DOHH2 (cell line): ENCODE measurements at regions not wholly inside any gene's neighbourhood (a gene's known extent, or its start where the extent isn't known, plus 50 kb on each side); places are given as distances from the start of the nearest gene placed in this dataset.

Experiments used
- H3F3A ChIP-seq: fragments of 200-600 bp; sonication (generic), shearing (Covaris generic); 2 replicates; pipeline ENCODE4 v1.6.0; 2016; ENCODE audit warnings: antibody characterized with exemption, mild to moderate bottlenecking; ENCODE audit not compliant: control insufficient read depth, insufficient read depth
- H3K27ac ChIP-seq: fragments of 200-600 bp; sonication (generic); 2 replicates; pipeline ENCODE4 v1.5.1; 2014; ENCODE audit warnings: low read depth, mild to moderate bottlenecking, low read length, moderate library complexity
- H3K27me3 ChIP-seq: fragments of 200-600 bp; sonication (generic); 2 replicates; pipeline ENCODE4 v1.6.1; 2014; ENCODE audit warnings: mild to moderate bottlenecking, low read length, mixed read lengths; ENCODE audit not compliant: control insufficient read depth
- H3K36me3 ChIP-seq: fragments of 200-600 bp; sonication (generic); 2 replicates; pipeline ENCODE4 v1.6.1; 2014; ENCODE audit warnings: mild to moderate bottlenecking, low read length, moderate library complexity, mixed read lengths; ENCODE audit not compliant: control insufficient read depth
- H3K4me1 ChIP-seq: fragments of 200-600 bp; sonication (generic); 2 replicates; pipeline ENCODE4 v1.6.1; 2014; ENCODE audit warnings: mild to moderate bottlenecking, low read length, mixed read lengths; ENCODE audit not compliant: control insufficient read depth
- H3K4me2 ChIP-seq: fragments of 200-600 bp; sonication (generic); 2 replicates; pipeline ENCODE4 v1.6.0; 2014; ENCODE audit warnings: mild to moderate bottlenecking, low read length, moderate library complexity
- H3K4me3 ChIP-seq: fragments of 200-600 bp; sonication (generic); 2 replicates; pipeline ENCODE4 v1.5.1; 2014; ENCODE audit warnings: mild to moderate bottlenecking, low read length, mixed read lengths
- H3K79me2 ChIP-seq: fragments of 200-600 bp; sonication (generic); 2 replicates; pipeline ENCODE4 v1.6.1; 2014; ENCODE audit warnings: mild to moderate bottlenecking, low read length, mixed read lengths; ENCODE audit not compliant: control insufficient read depth
- H3K9me2 ChIP-seq: fragments of 200-600 bp; sonication (generic); replicated peaks from 2 replicates; pipeline ENCODE4 v1.6.1; 2014; ENCODE audit warnings: mild to moderate bottlenecking, low read length, mixed read lengths; ENCODE audit not compliant: control insufficient read depth
- H3K9me3 ChIP-seq: fragments of 200-600 bp; sonication (generic); 2 replicates; pipeline ENCODE4 v1.6.1; 2014; ENCODE audit warnings: antibody characterized with exemption, low read length, mixed read lengths; ENCODE audit not compliant: control insufficient read depth, insufficient read depth
- H4K20me1 ChIP-seq: fragments of 200-600 bp; sonication (generic); 2 replicates; pipeline ENCODE4 v1.6.0; 2014; ENCODE audit warnings: low read depth, mild to moderate bottlenecking, antibody characterized with exemption, low read length, moderate library complexity; ENCODE audit not compliant: control insufficient read depth, insufficient read depth
- CTCF ChIP-seq: fragments of 200-600 bp; sonication (generic); IDR thresholded peaks from one replicate; pipeline ENCODE4 v1.5.1; 2014; ENCODE audit warnings: antibody characterized with exemption, mild to moderate bottlenecking, low read depth, low read length; ENCODE audit not compliant: poor library complexity, severe bottlenecking
- EZH2phosphoT487 ChIP-seq: fragments of 200-600 bp; sonication (generic); IDR thresholded peaks from 2 replicates; pipeline ENCODE4 v1.6.1; 2017; ENCODE audit warnings: borderline replicate concordance, mild to moderate bottlenecking, antibody characterized with exemption, low read length, moderate library complexity, mixed read lengths

GRCh38 chr5:144004146-144004545 lies 166.3 kb downstream of the YIPF5 start:
- H3K9me2 ChIP-seq = no peaks in the 10 kb centered on the region
- no peak overlapping the region for H3K4me2 ChIP-seq
- H3K36me3 ChIP-seq = no peaks in the 10 kb centered on the region
- no peaks in the 10 kb centered on the region for H3F3A ChIP-seq
- H3K27ac ChIP-seq = no peak overlapping the region
- H3K27me3 ChIP-seq = no peaks in the 10 kb centered on the region
- no peaks in the 10 kb centered on the region for H4K20me1 ChIP-seq
- no peaks in the 10 kb centered on the region for H3K79me2 ChIP-seq
- 0 out of 2 replicates have a peak, but pooled peaks cover 5% of the 10 kb centered on the region for H3K9me3 ChIP-seq
- TF ChIP-seq EZH2phosphoT487 (no peak), CTCF (no peak)
- H3K4me3 ChIP-seq = no peak overlapping the region
- peaks cover 3% of the 10 kb centered on the region; the same call in 1 of the 2 replicates for H3K4me1 ChIP-seq

GRCh38 chr5:144004751-144005150 lies 165.7 kb downstream of the YIPF5 start:
- Histone ChIP-seq H3K36me3 (no peaks in the 10 kb centered on the region), H3K9me2 (no peaks in the 10 kb centered on the region)
- TF ChIP-seq EZH2phosphoT487 (no peak), CTCF (no peak)

GRCh38 chr5:144009116-144009515 lies 161.3 kb downstream of the YIPF5 start:
- no peaks in the 10 kb centered on the region for H4K20me1 ChIP-seq

More at GRCh38 chr5:144004751-144005150, 165.7 kb downstream of the YIPF5 start:
- 0 out of 2 replicates have a peak, but pooled peaks cover 5% of the 10 kb centered on the region for H3K9me3 ChIP-seq
- no peak overlapping the region for H3K4me3 ChIP-seq
- peaks cover 3% of the 10 kb centered on the region; the same call in 1 of the 2 replicates for H3K4me1 ChIP-seq
- H3F3A ChIP-seq = no peaks in the 10 kb centered on the region
- no peaks in the 10 kb centered on the region for H4K20me1 ChIP-seq
- no peak overlapping the region for H3K4me2 ChIP-seq
- H3K79me2 ChIP-seq = no peaks in the 10 kb centered on the region
- no peaks in the 10 kb centered on the region for H3K27me3 ChIP-seq
- no peak overlapping the region for H3K27ac ChIP-seq

More at GRCh38 chr5:144009116-144009515, 161.3 kb downstream of the YIPF5 start:
- peaks cover 21% of the 10 kb centered on the region; the same call in 1 of the 2 replicates for H3K9me3 ChIP-seq
- H3K4me2 ChIP-seq = no peak overlapping the region
- H3K36me3 ChIP-seq = no peaks in the 10 kb centered on the region
- no peaks in the 10 kb centered on the region for H3K79me2 ChIP-seq
- no peak overlapping the region for H3K27ac ChIP-seq
- peaks cover 3% of the 10 kb centered on the region; the same call in 1 of the 2 replicates for H3K4me1 ChIP-seq
- no peaks in the 10 kb centered on the region for H3K27me3 ChIP-seq
- no peak overlapping the region for H3K4me3 ChIP-seq
- no peaks in the 10 kb centered on the region for H3F3A ChIP-seq
- TF ChIP-seq EZH2phosphoT487 (no peak), CTCF (no peak)
- H3K9me2 ChIP-seq = no peaks in the 10 kb centered on the region
